GM18951 (cell line): ENCODE measurements at regions not wholly inside any gene's neighbourhood (a gene's known extent, or its start where the extent isn't known, plus 50 kb on each side); places are given as distances from the start of the nearest gene placed in this dataset.

Experiments
- POLR2A ChIP-seq: IDR thresholded peaks from 4 replicates; pipeline ENCODE4 v1.6.1; 2011; ENCODE audit warnings: mild to moderate bottlenecking; ENCODE audit not compliant: insufficient read length, insufficient read depth; ENCODE audit errors: extremely low read depth
- in situ Hi-C: fragments of 300-500 bp; cut with MboI; formaldehyde crosslinking; loops from one replicate; pipeline ENCODE4 v1.12.0; 2022; ENCODE audit warnings: low sequenced_read_pairs, mixed read lengths, inconsistent platforms; ENCODE audit not compliant: unreplicated experiment

DNA sequence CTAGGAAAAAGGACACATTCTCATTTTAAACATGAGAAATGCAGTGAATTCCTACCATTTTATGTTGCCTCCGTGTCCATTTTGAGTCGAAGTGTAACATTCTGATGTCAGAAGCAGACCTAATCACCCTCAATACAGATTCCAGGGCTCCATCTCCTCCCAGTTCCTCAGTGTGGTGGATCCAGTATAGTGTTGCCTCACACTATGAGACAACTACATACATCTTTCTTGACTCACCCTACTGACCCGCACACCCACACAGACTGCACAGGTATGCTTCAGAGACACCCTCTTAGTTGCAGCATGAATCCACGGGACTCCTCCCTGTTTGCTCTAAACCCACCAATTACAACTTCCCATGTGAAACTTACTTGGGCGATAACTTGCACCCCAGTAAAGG is 564.9 kb downstream of the SEMA5A start:
- TF ChIP-seq POLR2A: no peak
- in situ Hi-C loops: no loop called here

DNA sequence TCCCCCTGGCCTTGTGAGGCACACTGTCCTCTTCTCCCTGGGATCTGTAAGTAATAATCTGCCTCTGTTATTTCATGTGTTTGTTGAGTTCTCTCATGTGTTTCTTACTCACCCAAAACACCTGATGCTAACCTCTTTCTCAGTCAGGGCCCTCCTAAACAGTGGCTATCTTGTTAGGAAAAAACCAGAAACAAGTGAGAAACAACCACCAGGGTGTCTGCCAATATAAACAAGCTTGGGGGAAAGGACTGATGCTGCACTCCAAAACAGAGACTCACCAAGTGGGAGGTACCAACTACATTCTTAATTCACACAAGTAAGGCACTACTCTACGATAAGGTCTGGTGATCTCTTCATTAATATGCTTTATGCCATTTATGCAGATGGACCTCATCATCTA is 564.4 kb downstream of the SEMA5A start:
- TF ChIP-seq POLR2A: no peak
- in situ Hi-C loops: no loop called here

DNA sequence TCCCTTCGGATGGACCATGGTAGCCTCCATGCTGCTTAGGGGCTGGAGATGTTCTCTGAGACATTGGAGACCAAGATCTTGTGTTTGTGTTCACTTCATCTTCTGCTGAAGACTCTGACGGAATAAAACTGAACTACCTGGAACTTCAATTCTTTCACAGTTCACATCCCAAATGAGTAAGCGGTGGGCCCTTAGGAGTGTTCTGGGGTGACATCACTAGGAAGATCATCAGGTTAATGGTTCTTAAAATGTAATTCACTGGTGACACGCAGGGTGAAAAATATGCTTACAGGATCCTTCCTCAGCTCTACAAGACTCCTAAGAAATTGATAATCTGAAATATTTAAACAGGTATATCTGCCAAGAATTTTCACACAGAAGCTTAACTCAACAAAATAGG is 561.5 kb downstream of the SEMA5A start:
- in situ Hi-C loops: no loop called here
- no peak for TF ChIP-seq POLR2A
